GM19467 (cell line): ENCODE measurements at regions not wholly inside any gene's neighbourhood (a gene's known extent, or its start where the extent isn't known, plus 50 kb on each side); places are given as distances from the start of the nearest gene placed in this dataset.

Source experiments
- ATAC-seq: cut with Tn5 transposase; IDR thresholded peaks from one replicate; pipeline ENCODE4 v1.9.1; 2021; ENCODE audit warnings: mild to moderate bottlenecking, moderate library complexity; ENCODE audit not compliant: unreplicated experiment

DNA sequence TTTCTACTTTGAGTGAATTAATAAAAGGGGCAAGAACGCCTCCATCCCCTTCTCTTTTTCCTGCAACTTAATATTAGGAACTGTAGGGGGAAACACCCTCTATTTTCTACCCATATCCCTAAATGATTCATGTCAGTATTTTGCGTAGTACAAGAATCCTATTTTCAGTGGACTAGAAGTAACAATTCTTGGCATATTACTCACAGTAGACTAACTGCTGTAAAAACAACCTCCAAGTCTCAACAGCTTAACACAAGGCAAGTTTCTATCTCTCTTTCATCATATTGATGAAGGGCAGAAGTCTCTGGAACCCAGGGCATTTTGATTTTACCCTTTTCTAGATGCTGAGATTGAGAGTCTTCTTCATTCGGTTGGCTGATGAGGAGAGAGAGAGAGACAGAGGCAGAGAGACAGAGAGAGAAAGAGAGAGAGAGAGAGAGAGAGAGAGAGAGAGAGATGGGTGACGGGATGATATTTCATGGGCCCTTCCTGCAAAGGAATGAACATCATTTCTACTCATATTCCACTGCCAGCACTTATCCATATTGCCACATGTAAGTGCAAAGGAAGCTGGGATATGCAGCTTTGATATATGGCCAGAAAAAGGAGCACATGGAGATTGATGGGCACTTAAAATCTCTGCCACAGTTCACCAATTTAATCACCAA lies 481.6 kb downstream of the LPIN1 start:
- no peak for ATAC-seq

DNA sequence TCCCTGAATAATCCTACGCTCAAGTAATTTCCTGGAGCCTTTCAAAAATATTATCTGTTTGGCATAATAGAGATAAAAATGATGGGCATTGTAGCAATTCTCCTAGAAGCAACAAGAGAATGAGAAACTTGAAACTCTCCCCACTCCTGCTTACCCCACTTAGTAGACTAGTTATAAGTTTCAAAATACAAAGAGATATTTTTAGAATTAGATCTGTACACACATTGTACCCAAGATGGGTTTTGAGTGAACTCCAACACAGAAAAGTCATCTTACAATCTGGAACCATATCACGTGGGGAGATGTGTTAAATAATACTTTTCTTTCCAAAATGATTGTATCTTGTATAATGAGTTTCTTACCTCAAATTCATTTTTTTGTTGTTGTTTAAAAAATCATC lies 484.9 kb downstream of the LPIN1 start:
- no peak for ATAC-seq

DNA sequence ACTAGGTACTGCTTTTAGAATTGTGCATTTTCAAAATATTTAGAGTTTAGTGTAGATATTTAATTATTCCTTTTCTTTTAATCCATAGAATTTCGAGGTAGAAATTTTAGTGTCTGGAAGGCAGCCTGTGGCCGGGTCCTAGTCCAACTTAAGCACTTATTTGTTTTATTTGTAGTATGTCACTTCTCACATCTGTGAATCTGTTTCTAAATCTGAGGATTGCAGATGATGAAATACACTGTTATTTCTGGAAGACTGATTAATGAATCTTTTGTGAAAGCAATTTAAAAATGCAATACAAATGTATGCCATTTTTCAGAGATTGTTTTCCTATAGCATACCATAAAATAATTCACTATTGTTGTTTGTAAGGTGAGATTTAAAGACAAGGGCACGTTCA lies 483.9 kb upstream of the TRIB2 start:
- no peak for ATAC-seq

DNA sequence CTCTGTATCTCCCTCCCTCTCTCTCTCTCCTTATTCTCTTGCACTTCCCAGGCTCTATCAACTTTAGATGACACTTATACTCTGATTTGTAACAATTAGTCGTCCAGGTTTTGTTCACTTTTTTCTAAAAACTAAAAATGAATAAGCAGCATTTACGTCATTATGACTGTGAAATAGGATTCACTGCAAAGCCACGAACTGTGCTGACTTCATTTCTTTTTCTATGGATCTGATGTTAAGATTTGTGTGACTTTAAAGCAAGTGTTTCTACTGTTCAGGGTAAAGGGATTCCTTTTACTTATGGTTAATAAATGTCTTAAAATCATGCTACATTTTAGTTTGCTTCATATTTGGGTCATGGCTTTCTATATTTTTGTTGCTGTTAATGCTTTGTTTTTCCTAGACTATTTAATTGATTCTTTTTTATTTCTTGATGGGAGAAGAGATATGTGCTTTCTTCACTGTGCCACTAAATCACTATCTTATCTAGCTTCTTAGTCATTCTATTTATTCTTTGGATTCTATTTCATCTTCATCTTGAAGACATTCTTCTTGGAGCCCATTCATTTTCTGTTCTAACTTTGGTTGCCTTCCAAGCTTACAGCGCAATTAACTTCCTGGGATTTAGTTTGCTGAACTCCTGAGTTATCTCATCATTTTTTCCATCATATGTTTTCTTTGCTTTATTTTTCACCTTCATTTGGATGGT lies 480.4 kb upstream of the TRIB2 start:
- no peak for ATAC-seq

DNA sequence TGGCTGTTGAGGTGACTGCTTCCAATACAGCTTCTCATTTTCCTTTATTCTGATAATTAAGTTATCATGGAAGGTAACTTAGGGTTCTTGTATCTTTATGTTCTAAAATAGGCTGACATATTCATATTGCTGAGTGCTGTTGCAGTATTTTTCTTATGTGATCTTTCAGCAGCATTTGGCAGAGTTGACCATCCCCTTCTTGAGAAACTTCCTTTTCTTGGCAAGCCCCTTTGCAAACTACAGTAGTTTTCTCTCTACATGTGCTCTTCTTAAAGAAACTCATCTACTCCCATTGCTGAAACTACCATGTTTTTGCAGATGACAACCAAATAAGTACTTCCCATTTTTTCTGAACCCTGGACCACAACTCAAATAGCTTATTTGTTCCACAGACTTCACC lies 476.5 kb upstream of the TRIB2 start:
- no peak for ATAC-seq

GRCh38 chr2:12243381-12243780 lies 473.4 kb upstream of the TRIB2 start:
- ATAC-seq: no peak

GRCh38 chr2:12244070-12244469 lies 472.7 kb upstream of the TRIB2 start:
- ATAC-seq: no peak

DNA sequence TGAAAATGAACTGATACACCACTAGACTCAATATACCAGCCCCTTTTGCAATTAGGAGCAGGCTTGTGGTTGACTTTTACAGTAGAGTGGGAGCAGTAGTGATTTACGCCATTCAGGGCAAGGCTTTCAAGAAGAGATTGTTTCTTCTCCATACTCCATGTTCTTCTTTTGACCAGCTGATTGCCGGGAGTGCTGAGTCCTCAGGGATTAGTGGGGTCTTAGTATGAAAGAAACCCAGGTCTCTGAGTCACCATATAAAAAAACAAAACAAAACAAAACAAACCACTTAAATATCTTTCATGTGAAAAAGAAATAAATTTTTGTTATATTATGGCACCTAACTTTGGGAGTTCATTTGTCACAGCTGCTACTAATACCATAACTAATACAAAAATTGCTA lies 465.6 kb upstream of the TRIB2 start:
- no peak for ATAC-seq

- no peak for ATAC-seq
Measured at GRCh38 chr2:12251749-12252148, 465.0 kb upstream of the TRIB2 start.

GRCh38 chr2:12253167-12253778 lies 463.5 kb upstream of the TRIB2 start:
- no peak for ATAC-seq

GRCh38 chr2:12254280-12254860 lies 462.4 kb upstream of the TRIB2 start:
- no peak for ATAC-seq

- ATAC-seq: no peak
Measured at GRCh38 chr2:12256206-12256605, 460.5 kb upstream of the TRIB2 start.

DNA sequence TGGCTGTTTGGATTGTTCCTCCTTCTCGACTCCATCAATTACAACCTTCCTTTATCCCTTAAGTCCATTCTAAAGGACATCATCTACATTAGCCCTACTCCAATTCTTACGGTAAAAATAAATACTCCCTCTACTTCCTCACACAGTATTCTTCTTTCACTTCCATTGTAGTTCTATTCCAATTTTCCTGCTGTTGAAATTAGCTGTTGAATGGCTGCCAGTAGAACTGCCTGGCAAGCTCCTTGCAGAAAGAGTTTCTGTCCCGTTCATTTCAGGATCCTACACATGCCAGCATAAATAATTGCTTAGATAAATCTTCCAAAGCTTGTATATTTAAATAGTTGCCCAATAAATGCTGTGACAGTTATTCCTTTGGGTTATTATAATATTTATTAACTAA lies 459.3 kb upstream of the TRIB2 start:
- no peak for ATAC-seq

DNA sequence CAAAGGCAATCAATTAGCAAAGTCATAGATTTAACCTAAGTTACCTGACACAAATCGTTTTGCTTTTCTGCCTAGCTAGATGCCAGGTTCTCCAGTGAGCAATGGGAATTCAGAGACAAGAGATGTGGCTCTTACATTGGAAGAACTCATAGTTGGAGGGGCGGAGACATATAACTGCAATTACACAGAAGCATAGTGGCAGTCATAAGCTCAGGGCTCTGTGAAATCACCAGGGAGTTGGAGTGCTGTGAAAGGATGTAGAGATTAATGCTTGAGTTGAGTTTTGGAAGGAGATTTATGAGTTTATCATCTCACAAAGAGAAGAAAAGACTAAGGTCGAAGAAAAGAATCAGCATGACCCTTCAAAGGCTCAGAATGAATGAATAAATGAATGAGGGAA lies 457.2 kb upstream of the TRIB2 start:
- no peak for ATAC-seq

- no peak for ATAC-seq
Measured at GRCh38 chr2:12261986-12262680, 454.6 kb upstream of the TRIB2 start.

DNA sequence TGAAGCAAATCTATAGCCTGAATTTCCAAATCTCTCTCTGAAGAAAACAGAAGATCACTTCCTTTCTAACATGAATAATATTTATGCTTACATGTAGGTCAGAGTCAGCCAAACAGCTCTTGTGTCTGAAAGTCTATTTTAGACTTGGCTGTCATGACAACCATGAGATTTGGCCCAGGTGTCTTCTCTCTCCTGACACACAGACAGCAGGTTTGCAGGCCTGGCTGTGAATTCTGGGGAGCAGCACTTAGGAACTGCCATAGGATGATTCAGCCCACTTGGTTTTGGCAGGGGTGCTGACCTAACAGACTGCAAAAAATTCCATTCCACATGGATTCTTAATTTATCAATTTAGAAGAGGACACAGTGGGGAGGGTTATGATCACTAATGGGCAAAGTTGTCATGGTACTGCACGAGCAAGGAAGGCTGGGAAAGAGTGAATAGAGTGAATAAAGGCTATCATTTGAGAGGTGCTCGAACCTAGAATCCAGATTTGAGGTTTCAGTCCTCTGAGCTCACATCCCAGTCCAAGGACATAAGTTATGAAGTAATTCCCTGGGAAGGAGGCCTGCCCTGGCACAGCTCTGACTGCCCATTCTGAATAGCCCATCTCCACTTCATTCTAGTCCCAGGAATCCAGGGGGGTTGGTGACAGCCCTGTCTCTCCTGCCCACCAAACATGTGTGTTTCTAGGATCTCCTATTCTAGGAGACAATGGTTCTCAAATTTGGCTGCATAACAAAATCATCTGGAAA lies 453.9 kb upstream of the TRIB2 start:
- ATAC-seq: no peak

DNA sequence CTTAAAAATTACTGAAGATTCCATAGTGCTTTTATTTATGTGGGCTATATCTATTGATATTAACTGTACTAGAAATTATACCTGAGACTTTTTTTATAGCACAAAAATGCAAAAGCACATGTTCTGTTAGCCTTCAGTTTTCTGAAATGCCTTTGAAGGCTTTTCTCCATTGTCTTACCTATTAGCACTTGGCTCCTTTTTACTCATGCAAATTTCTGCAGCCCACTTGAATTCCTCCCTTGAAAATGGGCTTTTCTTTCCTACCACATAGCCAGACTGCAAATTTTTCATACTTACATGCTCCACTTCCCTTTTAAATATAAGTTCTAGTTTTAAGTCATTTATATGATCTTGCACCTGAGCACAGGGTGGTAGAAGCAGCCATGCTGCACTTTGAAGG lies 453.0 kb upstream of the TRIB2 start:
- no peak for ATAC-seq

DNA sequence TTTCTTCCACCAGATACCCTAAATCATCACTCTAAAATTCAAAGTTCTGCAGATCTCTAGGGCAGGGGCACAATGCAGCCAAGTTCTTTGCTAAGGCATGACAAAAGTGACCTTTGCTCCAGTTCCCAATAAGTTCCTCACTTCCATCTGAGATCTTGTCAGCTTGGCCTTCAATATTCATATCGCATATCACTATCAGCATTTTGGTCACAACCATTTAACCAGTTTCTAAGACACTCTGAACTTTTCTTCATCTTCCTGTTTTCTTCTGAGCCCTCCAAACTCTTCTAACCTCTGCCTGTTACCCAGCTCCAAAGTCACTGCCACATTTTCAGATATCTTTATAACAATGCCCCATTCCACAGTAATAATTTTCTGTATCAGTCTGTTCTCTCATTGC lies 452.6 kb upstream of the TRIB2 start:
- no peak for ATAC-seq

GRCh38 chr2:12265646-12266045 lies 451.1 kb upstream of the TRIB2 start:
- ATAC-seq: no peak

GRCh38 chr2:12267042-12267441 lies 449.7 kb upstream of the TRIB2 start:
- no peak for ATAC-seq
